K562 (cell line): ENCODE measurements at regions not wholly inside any gene's neighbourhood (a gene's known extent, or its start where the extent isn't known, plus 50 kb on each side); places are given as distances from the start of the nearest gene placed in this dataset.

Experiments
- BHLHE40 ChIP-seq: IDR thresholded peaks from 2 replicates; pipeline ENCODE4 v1.6.1; 2011; ENCODE audit warnings: low read length, improper control_type of control experiment
- MITF ChIP-seq: IDR thresholded peaks from 2 replicates; pipeline ENCODE4 v1.6.1; 2014; ENCODE audit warnings: antibody characterized with exemption
- TEAD4 ChIP-seq, 2 experiments: sonication (generic) in 1 of 2; formaldehyde crosslinking in 1 of 2; IDR thresholded peaks; 2 replicates each; pipeline versions ENCODE4 v1.6.1 to v1.8.0; 2012 to 2022; ENCODE audit warnings: borderline replicate concordance in 1 of 2, inconsistent platforms in 1 of 2, low read length in 1 of 2, mild to moderate bottlenecking in 1 of 2, missing genetic modification reagents in 1 of 2

GRCh38 chr6:108785653-108786052 lies 62.6 kb upstream of the ARMC2 start:
- TF ChIP-seq BHLHE40 (no peak), MITF (no peak), TEAD4 (IDR thresholded peaks at IDR 0.05; ENCODE audit: low read length) (no peak), TEAD4 (CRISPR knock-in tag; IDR thresholded peaks at IDR 0.05; ENCODE audit: borderline replicate concordance) (no peak)
